HL-60 (cell line): ENCODE measurements at regions not wholly inside any gene's neighbourhood (a gene's known extent, or its start where the extent isn't known, plus 50 kb on each side); places are given as distances from the start of the nearest gene placed in this dataset.

ENCODE experiments used
- DNase-seq, 2 experiments: peaks; one replicate each; pipeline ENCODE4 v3.0.0-alpha.2; 2010 to 2020; ENCODE audit warnings: low read depth in 1 of 2, low spot score in 1 of 2
- H3K27ac ChIP-seq: fragments of 250-450 bp; sonication (Bioruptor Pico); replicated peaks from 2 replicates; pipeline ENCODE4 v1.5.1; 2020; ENCODE audit warnings: mild to moderate bottlenecking, moderate library complexity
- H3K27me3 ChIP-seq: fragments of 250-450 bp; sonication (Bioruptor Pico); 2 replicates; pipeline ENCODE4 v1.5.1; 2021; ENCODE audit warnings: mild to moderate bottlenecking, moderate library complexity; ENCODE audit not compliant: insufficient read depth, poor library complexity, severe bottlenecking
- H3K4me3 ChIP-seq: replicated peaks from 2 replicates; pipeline ENCODE4 v1.5.1; 2011; ENCODE audit warnings: mild to moderate bottlenecking, control low read depth, low read length; ENCODE audit not compliant: insufficient read depth
- GABPA ChIP-seq: IDR thresholded peaks from 2 replicates; pipeline ENCODE4 v1.6.1; 2012; ENCODE audit warnings: low read depth
- POLR2AphosphoS5 ChIP-seq: IDR thresholded peaks from 2 replicates; pipeline ENCODE4 v1.6.1; 2012; ENCODE audit warnings: low read depth
- SPI1 ChIP-seq: IDR thresholded peaks from 2 replicates; pipeline ENCODE4 v1.6.1; 2012; ENCODE audit warnings: low read depth, mild to moderate bottlenecking, borderline replicate concordance
- TF ChIP-seq, protein P1 (sequence below): IDR thresholded peaks from 2 replicates; pipeline ENCODE4 v1.6.1; 2012; ENCODE audit warnings: low read depth; ENCODE audit not compliant: insufficient replicate concordance
- TF ChIP-seq, protein P2 (sequence below): IDR thresholded peaks from one replicate; pipeline ENCODE4 v1.5.1; 2011; ENCODE audit warnings: low read length, control low read depth, inconsistent platforms; ENCODE audit not compliant: insufficient read depth

DNA sequence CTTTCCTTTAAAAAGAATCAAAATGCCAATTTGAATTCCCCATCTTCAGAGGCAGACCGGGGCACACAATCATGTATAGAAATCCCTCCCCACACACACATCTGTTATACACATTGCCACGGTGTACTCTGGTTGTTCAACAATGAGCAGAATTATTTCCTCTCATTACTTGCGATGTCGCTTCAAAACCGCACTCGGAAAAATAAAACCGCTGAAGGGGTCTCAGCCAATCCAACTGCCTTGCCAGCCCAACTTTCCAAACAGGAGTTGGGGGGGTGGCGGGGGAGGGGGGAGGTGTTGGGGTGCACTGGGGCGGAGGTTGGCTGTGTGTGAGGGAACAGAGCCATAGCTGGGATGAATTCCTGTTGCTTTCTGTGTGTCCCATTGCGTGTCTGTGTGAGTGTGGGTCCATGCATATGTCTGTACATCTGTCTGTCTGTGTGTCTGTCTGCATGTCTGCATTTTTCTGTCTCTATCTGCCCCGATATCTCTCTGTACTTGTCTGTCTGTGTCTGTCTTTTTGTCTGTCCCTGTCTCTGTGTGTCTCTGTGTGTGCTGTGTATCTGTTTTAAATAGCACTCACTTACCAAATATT, 163.6 kb upstream of the TBX3 start:
- no peak overlapping the region for H3K4me3 ChIP-seq
- DNase-seq: no peak
- TF ChIP-seq SPI1 (no peak), POLR2AphosphoS5 (no peak), GABPA (no peak)
- TF ChIP-seq, protein P1, sequence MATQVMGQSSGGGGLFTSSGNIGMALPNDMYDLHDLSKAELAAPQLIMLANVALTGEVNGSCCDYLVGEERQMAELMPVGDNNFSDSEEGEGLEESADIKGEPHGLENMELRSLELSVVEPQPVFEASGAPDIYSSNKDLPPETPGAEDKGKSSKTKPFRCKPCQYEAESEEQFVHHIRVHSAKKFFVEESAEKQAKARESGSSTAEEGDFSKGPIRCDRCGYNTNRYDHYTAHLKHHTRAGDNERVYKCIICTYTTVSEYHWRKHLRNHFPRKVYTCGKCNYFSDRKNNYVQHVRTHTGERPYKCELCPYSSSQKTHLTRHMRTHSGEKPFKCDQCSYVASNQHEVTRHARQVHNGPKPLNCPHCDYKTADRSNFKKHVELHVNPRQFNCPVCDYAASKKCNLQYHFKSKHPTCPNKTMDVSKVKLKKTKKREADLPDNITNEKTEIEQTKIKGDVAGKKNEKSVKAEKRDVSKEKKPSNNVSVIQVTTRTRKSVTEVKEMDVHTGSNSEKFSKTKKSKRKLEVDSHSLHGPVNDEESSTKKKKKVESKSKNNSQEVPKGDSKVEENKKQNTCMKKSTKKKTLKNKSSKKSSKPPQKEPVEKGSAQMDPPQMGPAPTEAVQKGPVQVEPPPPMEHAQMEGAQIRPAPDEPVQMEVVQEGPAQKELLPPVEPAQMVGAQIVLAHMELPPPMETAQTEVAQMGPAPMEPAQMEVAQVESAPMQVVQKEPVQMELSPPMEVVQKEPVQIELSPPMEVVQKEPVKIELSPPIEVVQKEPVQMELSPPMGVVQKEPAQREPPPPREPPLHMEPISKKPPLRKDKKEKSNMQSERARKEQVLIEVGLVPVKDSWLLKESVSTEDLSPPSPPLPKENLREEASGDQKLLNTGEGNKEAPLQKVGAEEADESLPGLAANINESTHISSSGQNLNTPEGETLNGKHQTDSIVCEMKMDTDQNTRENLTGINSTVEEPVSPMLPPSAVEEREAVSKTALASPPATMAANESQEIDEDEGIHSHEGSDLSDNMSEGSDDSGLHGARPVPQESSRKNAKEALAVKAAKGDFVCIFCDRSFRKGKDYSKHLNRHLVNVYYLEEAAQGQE: no peak
- TF ChIP-seq, protein P2, sequence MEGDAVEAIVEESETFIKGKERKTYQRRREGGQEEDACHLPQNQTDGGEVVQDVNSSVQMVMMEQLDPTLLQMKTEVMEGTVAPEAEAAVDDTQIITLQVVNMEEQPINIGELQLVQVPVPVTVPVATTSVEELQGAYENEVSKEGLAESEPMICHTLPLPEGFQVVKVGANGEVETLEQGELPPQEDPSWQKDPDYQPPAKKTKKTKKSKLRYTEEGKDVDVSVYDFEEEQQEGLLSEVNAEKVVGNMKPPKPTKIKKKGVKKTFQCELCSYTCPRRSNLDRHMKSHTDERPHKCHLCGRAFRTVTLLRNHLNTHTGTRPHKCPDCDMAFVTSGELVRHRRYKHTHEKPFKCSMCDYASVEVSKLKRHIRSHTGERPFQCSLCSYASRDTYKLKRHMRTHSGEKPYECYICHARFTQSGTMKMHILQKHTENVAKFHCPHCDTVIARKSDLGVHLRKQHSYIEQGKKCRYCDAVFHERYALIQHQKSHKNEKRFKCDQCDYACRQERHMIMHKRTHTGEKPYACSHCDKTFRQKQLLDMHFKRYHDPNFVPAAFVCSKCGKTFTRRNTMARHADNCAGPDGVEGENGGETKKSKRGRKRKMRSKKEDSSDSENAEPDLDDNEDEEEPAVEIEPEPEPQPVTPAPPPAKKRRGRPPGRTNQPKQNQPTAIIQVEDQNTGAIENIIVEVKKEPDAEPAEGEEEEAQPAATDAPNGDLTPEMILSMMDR: no peak
- no peak overlapping the region for H3K27ac ChIP-seq
- no peaks in the 10 kb centered on the region for H3K27me3 ChIP-seq

DNA sequence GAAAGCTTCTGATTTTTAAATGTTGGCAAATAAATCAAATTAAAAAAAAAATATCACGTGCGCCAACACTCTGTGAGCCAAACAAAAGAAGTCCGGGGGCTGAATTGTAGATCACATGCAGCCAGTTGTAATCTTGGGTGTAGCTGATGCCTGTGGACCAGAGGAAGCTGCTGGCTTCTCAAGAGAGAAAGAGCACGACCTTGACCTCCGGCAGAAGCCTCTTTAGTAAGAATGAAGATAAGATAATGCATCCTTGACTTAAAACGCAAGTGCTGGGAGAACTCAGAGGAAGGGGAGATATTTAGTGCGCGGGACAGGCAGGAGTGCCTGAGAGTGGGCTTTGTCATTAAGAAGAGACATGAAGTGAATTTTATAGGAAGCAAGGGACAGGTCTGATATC, 162.8 kb upstream of the TBX3 start:
- H3K27me3 ChIP-seq: no peaks in the 10 kb centered on the region
- DNase-seq: no peak
- no peak overlapping the region for H3K27ac ChIP-seq
- no peak overlapping the region for H3K4me3 ChIP-seq
- TF ChIP-seq, protein P1: no peak
- TF ChIP-seq, protein P2: no peak
- no peak for TF ChIP-seq POLR2AphosphoS5
- TF ChIP-seq SPI1: no peak
- TF ChIP-seq GABPA: no peak

DNA sequence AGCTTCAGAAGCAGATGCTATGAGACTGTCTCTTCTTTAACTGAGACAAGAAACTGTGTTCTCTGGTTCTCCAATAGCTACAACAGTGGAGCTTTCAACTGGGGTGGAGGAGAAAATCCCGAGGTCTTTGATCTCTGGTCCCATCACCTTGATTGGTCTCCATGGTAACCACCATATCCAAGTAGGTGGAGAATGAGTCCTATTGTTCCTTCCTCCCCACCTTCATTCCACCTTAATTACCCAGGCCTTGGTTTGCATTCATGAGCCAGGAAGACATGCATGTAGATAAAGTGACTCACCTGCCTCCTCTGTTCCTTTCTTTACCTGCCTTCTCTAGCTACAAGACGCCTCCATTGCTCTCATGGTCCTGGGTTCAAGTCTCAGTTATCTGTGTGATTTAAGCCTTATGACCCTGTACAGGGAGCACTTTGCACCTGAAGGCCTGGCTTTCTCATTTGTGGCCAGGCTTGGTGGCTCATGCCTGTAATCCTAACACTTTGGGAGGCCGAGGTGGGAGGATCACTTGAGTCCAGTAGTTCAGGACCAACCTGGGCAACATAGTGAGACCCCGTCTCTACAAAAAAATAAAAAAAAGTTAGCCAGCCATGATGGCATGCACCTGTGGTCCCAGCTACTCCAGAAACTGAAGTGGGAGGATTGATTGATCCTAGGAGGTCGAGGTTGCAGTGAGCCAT, 157.7 kb upstream of the TBX3 start:
- no peak overlapping the region for H3K4me3 ChIP-seq
- TF ChIP-seq, protein P2: no peak
- no peak for TF ChIP-seq POLR2AphosphoS5
- no peak for DNase-seq
- no peaks in the 10 kb centered on the region for H3K27me3 ChIP-seq
- no peak overlapping the region for H3K27ac ChIP-seq

DNA sequence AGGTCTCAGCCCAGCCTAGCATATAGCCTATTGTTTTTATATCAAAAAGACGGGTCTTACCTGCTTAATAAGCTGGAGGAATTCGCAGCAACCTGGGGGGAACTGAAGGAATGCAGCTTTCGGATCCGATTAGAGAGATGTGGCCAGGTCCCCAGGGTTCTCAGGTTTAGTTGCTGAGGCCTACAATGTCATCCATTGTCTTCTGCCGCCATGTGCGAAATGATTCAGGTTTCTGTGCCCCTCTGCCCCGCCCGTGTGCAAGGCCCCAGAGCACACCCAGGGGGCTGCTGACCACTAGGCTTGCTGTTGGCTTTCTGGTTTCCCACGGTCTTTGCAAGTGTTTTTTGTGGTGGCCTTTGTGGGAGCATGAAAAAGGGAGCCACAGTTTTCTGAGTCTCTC, 154.5 kb upstream of the TBX3 start:
- no peak overlapping the region for H3K27ac ChIP-seq
- H3K27me3 ChIP-seq: no peaks in the 10 kb centered on the region
- no peak overlapping the region for H3K4me3 ChIP-seq
- DNase-seq: no peak
- TF ChIP-seq, protein P2: no peak
- TF ChIP-seq, protein P1: no peak
- TF ChIP-seq POLR2AphosphoS5 (no peak), GABPA (no peak), SPI1 (no peak)
